HL-60 (cell line): ENCODE measurements at regions not wholly inside any gene's neighbourhood (a gene's known extent, or its start where the extent isn't known, plus 50 kb on each side); places are given as distances from the start of the nearest gene placed in this dataset.

Experiments used
- DNase-seq, 2 experiments: peaks; one replicate each; pipeline ENCODE4 v3.0.0-alpha.2; 2010 to 2020; ENCODE audit warnings: low read depth in 1 of 2, low spot score in 1 of 2
- H3K27ac ChIP-seq: fragments of 250-450 bp; sonication (Bioruptor Pico); replicated peaks from 2 replicates; pipeline ENCODE4 v1.5.1; 2020; ENCODE audit warnings: mild to moderate bottlenecking, moderate library complexity
- H3K27me3 ChIP-seq: fragments of 250-450 bp; sonication (Bioruptor Pico); 2 replicates; pipeline ENCODE4 v1.5.1; 2021; ENCODE audit warnings: mild to moderate bottlenecking, moderate library complexity; ENCODE audit not compliant: insufficient read depth, poor library complexity, severe bottlenecking
- H3K4me3 ChIP-seq: replicated peaks from 2 replicates; pipeline ENCODE4 v1.5.1; 2011; ENCODE audit warnings: mild to moderate bottlenecking, control low read depth, low read length; ENCODE audit not compliant: insufficient read depth
- CTCF ChIP-seq: IDR thresholded peaks from one replicate; pipeline ENCODE4 v1.5.1; 2011; ENCODE audit warnings: low read length, control low read depth, inconsistent platforms; ENCODE audit not compliant: insufficient read depth
- GABPA ChIP-seq: IDR thresholded peaks from 2 replicates; pipeline ENCODE4 v1.6.1; 2012; ENCODE audit warnings: low read depth
- POLR2AphosphoS5 ChIP-seq: IDR thresholded peaks from 2 replicates; pipeline ENCODE4 v1.6.1; 2012; ENCODE audit warnings: low read depth
- REST ChIP-seq: IDR thresholded peaks from 2 replicates; pipeline ENCODE4 v1.6.1; 2012; ENCODE audit warnings: low read depth; ENCODE audit not compliant: insufficient replicate concordance
- SPI1 ChIP-seq: IDR thresholded peaks from 2 replicates; pipeline ENCODE4 v1.6.1; 2012; ENCODE audit warnings: low read depth, mild to moderate bottlenecking, borderline replicate concordance

- H3K27me3 ChIP-seq = no peaks in the 10 kb centered on the region
- no peak overlapping the region for H3K27ac ChIP-seq
- DNase-seq = no peak
These were observed 51.0 kb upstream of the WAC start for GRCh38 chr10:28481968-28482367.

More at GRCh38 chr10:28481968-28482367, 51.0 kb upstream of the WAC start:
- TF ChIP-seq REST (no peak), SPI1 (no peak), GABPA (no peak), CTCF (no peak), POLR2AphosphoS5 (no peak)
- no peak overlapping the region for H3K4me3 ChIP-seq
